ENCODE measurements at regions not wholly inside any gene's neighbourhood (a gene's known extent, or its start where the extent isn't known, plus 50 kb on each side); places are given as distances from the start of the nearest gene placed in this dataset.

GRCh38 chr18:22726469-22726868 is 206.7 kb upstream of the RBBP8 start:
- Histone ChIP-seq H3K27me3 (ENCODE audit: control insufficient read depth, insufficient read depth, low read length) (no peaks in the 10 kb centered on the region), H3K4me1 (ENCODE audit: control insufficient read depth in 2 of 3, insufficient read depth in 2 of 3, low read depth in 1 of 3, low read length in 3 of 3) (peaks cover 9 to 27% (median 10%) of the 10 kb centered on the region in 3 donors), H3K4me3 (ENCODE audit: low read length in 3 of 3) (no peak overlapping the region), H3K36me3 (ENCODE audit: control insufficient read depth in 2 of 3, insufficient read depth in 3 of 3, low read length in 3 of 3) (no peaks in the 10 kb centered on the region), H3K27ac (ENCODE audit: low read depth in 2 of 2, low read length in 2 of 2) (no peak overlapping the region), H3K9me3 (ENCODE audit: control insufficient read depth in 2 of 3, insufficient read depth in 1 of 3, low read length in 3 of 3) (no peaks in the 10 kb centered on the region), H3K9ac (ENCODE audit: low read length in 3 of 3) (no peak overlapping the region)
- intact Hi-C loops (cut with DNase I), result no loop called here
- no peak for FAIRE-seq
- no peak for TF ChIP-seq CTCF (IDR thresholded peaks at IDR 0.05; ENCODE audit: borderline replicate concordance, extremely low read depth, insufficient read depth)
- DNase-seq, result no peak

GRCh38 chr18:22728016-22728415 is 205.1 kb upstream of the RBBP8 start:
- Histone ChIP-seq H3K27ac (ENCODE audit: low read depth in 2 of 2, low read length in 2 of 2) (no peak overlapping the region), H3K4me3 (ENCODE audit: low read length in 3 of 3) (no peak overlapping the region), H3K9me3 (ENCODE audit: control insufficient read depth in 2 of 3, insufficient read depth in 1 of 3, low read length in 3 of 3) (no peaks in the 10 kb centered on the region), H3K9ac (ENCODE audit: low read length in 3 of 3) (no peak overlapping the region), H3K36me3 (ENCODE audit: control insufficient read depth in 2 of 3, insufficient read depth in 3 of 3, low read length in 3 of 3) (no peaks in the 10 kb centered on the region), H3K27me3 (ENCODE audit: control insufficient read depth, insufficient read depth, low read length) (no peaks in the 10 kb centered on the region), H3K4me1 (ENCODE audit: control insufficient read depth in 2 of 3, insufficient read depth in 2 of 3, low read depth in 1 of 3, low read length in 3 of 3) (peaks cover 9 to 25% (median 10%) of the 10 kb centered on the region in 3 donors)
- TF ChIP-seq CTCF (IDR thresholded peaks at IDR 0.05; ENCODE audit: borderline replicate concordance, extremely low read depth, insufficient read depth), result no peak
- intact Hi-C loops (cut with DNase I), result no loop called here
- no peak for DNase-seq
- no peak for FAIRE-seq

- intact Hi-C loops (cut with DNase I), result no loop called here
- H3K36me3 ChIP-seq (ENCODE audit: control insufficient read depth in 2 of 3, insufficient read depth in 3 of 3, low read length in 3 of 3), result no peaks in the 10 kb centered on the region
- no peaks in the 10 kb centered on the region for H3K9me3 ChIP-seq (ENCODE audit: control insufficient read depth in 2 of 3, insufficient read depth in 1 of 3, low read length in 3 of 3)
- no peak overlapping the region for H3K4me3 ChIP-seq (ENCODE audit: low read length in 3 of 3)
- FAIRE-seq (no peak), DNase-seq (no peak)
- no peaks in the 10 kb centered on the region for H3K27me3 ChIP-seq (ENCODE audit: control insufficient read depth, insufficient read depth, low read length)
- no peak overlapping the region for H3K27ac ChIP-seq (ENCODE audit: low read depth in 2 of 2, low read length in 2 of 2)
- H3K4me1 ChIP-seq (ENCODE audit: control insufficient read depth in 2 of 3, insufficient read depth in 2 of 3, low read depth in 1 of 3, low read length in 3 of 3), result peaks cover 4 to 20% (median 10%) of the 10 kb centered on the region in 3 donors
- H3K9ac ChIP-seq (ENCODE audit: low read length in 3 of 3), result no peak overlapping the region
- TF ChIP-seq CTCF (IDR thresholded peaks at IDR 0.05; ENCODE audit: borderline replicate concordance, extremely low read depth, insufficient read depth), result no peak
These were observed 204.5 kb upstream of the RBBP8 start for GRCh38 chr18:22728481-22729105.

- Histone ChIP-seq H3K27me3 (ENCODE audit: control insufficient read depth, insufficient read depth, low read length) (no peaks in the 10 kb centered on the region), H3K9me3 (ENCODE audit: control insufficient read depth in 2 of 3, insufficient read depth in 1 of 3, low read length in 3 of 3) (no peaks in the 10 kb centered on the region), H3K4me1 (ENCODE audit: control insufficient read depth in 2 of 3, insufficient read depth in 2 of 3, low read depth in 1 of 3, low read length in 3 of 3) (peaks cover 0 to 14% (median 6%) of the 10 kb centered on the region in 3 donors), H3K27ac (ENCODE audit: low read depth in 2 of 2, low read length in 2 of 2) (no peak overlapping the region), H3K36me3 (ENCODE audit: control insufficient read depth in 2 of 3, insufficient read depth in 3 of 3, low read length in 3 of 3) (no peaks in the 10 kb centered on the region), H3K4me3 (ENCODE audit: low read length in 3 of 3) (no peak overlapping the region), H3K9ac (ENCODE audit: low read length in 3 of 3) (no peak overlapping the region)
- DNase-seq, result no peak
- intact Hi-C loops (cut with DNase I), result no loop called here
- no peak for FAIRE-seq
- TF ChIP-seq CTCF (IDR thresholded peaks at IDR 0.05; ENCODE audit: borderline replicate concordance, extremely low read depth, insufficient read depth), result no peak
These were observed 201.7 kb upstream of the RBBP8 start for GRCh38 chr18:22731398-22731797.
